ENCODE measurements at regions not wholly inside any gene's neighbourhood (a gene's known extent, or its start where the extent isn't known, plus 50 kb on each side); places are given as distances from the start of the nearest gene placed in this dataset.

- Histone ChIP-seq H3K4me3 (replicated peaks; ENCODE audit: insufficient read depth, low read length) (no peak overlapping the region), H3K27ac (replicated peaks) (peak overlapping the region; percentile 6), H3K27me3 (ENCODE audit: insufficient read depth, poor library complexity, severe bottlenecking) (no peaks in the 10 kb centered on the region)
- TF ChIP-seq CTCF (IDR thresholded peaks at IDR 0.05; ENCODE audit: insufficient read depth, low read length) (no peak), POLR2AphosphoS5 (IDR thresholded peaks at IDR 0.05; ENCODE audit: low read depth) (no peak), SPI1 (IDR thresholded peaks at IDR 0.05; ENCODE audit: borderline replicate concordance, low read depth) (peak; percentile 97), GABPA (IDR thresholded peaks at IDR 0.05; ENCODE audit: low read depth) (no peak), REST (IDR thresholded peaks at IDR 0.05; ENCODE audit: insufficient replicate concordance, low read depth) (no peak)
- peak; percentile 81 to 82 for DNase-seq (ENCODE audit: low read depth in 1 of 2, low spot score in 1 of 2)
Observed at GRCh38 chr4:183392377-183392776, 52.1 kb upstream of the CDKN2AIP start.

GRCh38 chr4:183393446-183393845 is 51.0 kb upstream of the CDKN2AIP start:
- DNase-seq (ENCODE audit: low read depth in 1 of 2, low spot score in 1 of 2) = no peak
- Histone ChIP-seq H3K27ac (replicated peaks) (no peak overlapping the region), H3K4me3 (replicated peaks; ENCODE audit: insufficient read depth, low read length) (no peak overlapping the region), H3K27me3 (ENCODE audit: insufficient read depth, poor library complexity, severe bottlenecking) (no peaks in the 10 kb centered on the region)
- no peak for TF ChIP-seq POLR2AphosphoS5 (IDR thresholded peaks at IDR 0.05; ENCODE audit: low read depth)
- TF ChIP-seq GABPA (IDR thresholded peaks at IDR 0.05; ENCODE audit: low read depth) = no peak
- TF ChIP-seq REST (IDR thresholded peaks at IDR 0.05; ENCODE audit: insufficient replicate concordance, low read depth) = no peak
- TF ChIP-seq CTCF (IDR thresholded peaks at IDR 0.05; ENCODE audit: insufficient read depth, low read length) = no peak
- no peak for TF ChIP-seq SPI1 (IDR thresholded peaks at IDR 0.05; ENCODE audit: borderline replicate concordance, low read depth)

- H3K27ac ChIP-seq (replicated peaks) = no peak overlapping the region
- H3K4me3 ChIP-seq (replicated peaks; ENCODE audit: insufficient read depth, low read length) = no peak overlapping the region
- DNase-seq (ENCODE audit: low read depth in 1 of 2, low spot score in 1 of 2) = no peak
- TF ChIP-seq REST (IDR thresholded peaks at IDR 0.05; ENCODE audit: insufficient replicate concordance, low read depth) = no peak
- TF ChIP-seq SPI1 (IDR thresholded peaks at IDR 0.05; ENCODE audit: borderline replicate concordance, low read depth) = no peak
- TF ChIP-seq GABPA (IDR thresholded peaks at IDR 0.05; ENCODE audit: low read depth) = no peak
- no peak for TF ChIP-seq POLR2AphosphoS5 (IDR thresholded peaks at IDR 0.05; ENCODE audit: low read depth)
- no peak for TF ChIP-seq CTCF (IDR thresholded peaks at IDR 0.05; ENCODE audit: insufficient read depth, low read length)
- H3K27me3 ChIP-seq (ENCODE audit: insufficient read depth, poor library complexity, severe bottlenecking) = no peaks in the 10 kb centered on the region
Observed at GRCh38 chr4:183394166-183394951, 50.1 kb upstream of the CDKN2AIP start.

All from HL-60 (cell line).